PC-3 (cell line): ENCODE measurements at regions not wholly inside any gene's neighbourhood (a gene's known extent, or its start where the extent isn't known, plus 50 kb on each side); places are given as distances from the start of the nearest gene placed in this dataset.

ENCODE experiments used
- CTCF ChIP-seq: fragments of 300-600 bp; sonication (generic); conservative IDR thresholded peaks from 2 replicates; pipeline ENCODE4 v1.5.1; 2017; ENCODE audit warnings: antibody characterized with exemption, low read depth, mild to moderate bottlenecking, low read length
- EZH2 ChIP-seq: fragments of 300-600 bp; sonication (generic); IDR thresholded peaks from one replicate; pipeline ENCODE4 v1.6.1; 2017; ENCODE audit warnings: antibody characterized with exemption, mild to moderate bottlenecking, low read length; ENCODE audit not compliant: unreplicated experiment
- EZH2phosphoT487 ChIP-seq: fragments of 300-600 bp; sonication (generic); IDR thresholded peaks from 2 replicates; pipeline ENCODE4 v1.6.1; 2018; ENCODE audit warnings: mild to moderate bottlenecking, antibody characterized with exemption, low read length, borderline replicate concordance

GRCh38 chr2:224209555-224210285 lies 170.6 kb upstream of the SERPINE2 start:
- TF ChIP-seq CTCF: no peak
- no peak for TF ChIP-seq EZH2
- no peak for TF ChIP-seq EZH2phosphoT487
